ENCODE measurements at regions not wholly inside any gene's neighbourhood (a gene's known extent, or its start where the extent isn't known, plus 50 kb on each side); places are given as distances from the start of the nearest gene placed in this dataset.

GRCh38 chr4:157655096-157655809, 434.7 kb downstream of the GRIA2 start:
- Histone ChIP-seq H3K27ac (ENCODE audit: low read depth, low read length, poor library complexity, severe bottlenecking) (no peak overlapping the region), H4K20me1 (ENCODE audit: insufficient read depth, low read length) (no peaks in the 10 kb centered on the region), H3K4me3 (ENCODE audit: low read depth, low read length, poor library complexity, severe bottlenecking) (no peak overlapping the region), H3K4me1 (ENCODE audit: insufficient read depth, low read length, poor library complexity, severe bottlenecking) (no peaks in the 10 kb centered on the region), H3K4me2 (ENCODE audit: low read length) (no peak overlapping the region), H3K36me3 (ENCODE audit: insufficient read depth, low read length) (no peaks in the 10 kb centered on the region), H3K79me2 (ENCODE audit: insufficient read depth, low read depth, low read length) (no peaks in the 10 kb centered on the region), H3K9me3 (ENCODE audit: low read length) (no peaks in the 10 kb centered on the region), H2AFZ (ENCODE audit: low read length) (no peak overlapping the region), H3K9me2 (ENCODE audit: insufficient read depth, low read length) (no peaks in the 10 kb centered on the region)
- ChIA-PET POLR2A (no interaction called here), CTCF (ENCODE audit: unreplicated experiment) (no interaction called here)
- intact Hi-C loops (cut with micrococcal nuclease; ENCODE audit: unreplicated experiment): no loop called here
- DNase-seq (ENCODE audit: low spot score): no peak
- TF ChIP-seq CTCF (conservative IDR thresholded peaks at IDR 0.05; ENCODE audit: low read length) (no peak), EZH2phosphoT487 (IDR thresholded peaks at IDR 0.05; ENCODE audit: borderline replicate concordance, low read depth, low read length) (no peak)
- no TSS peak for BruUV-seq (replicated peaks)

DNA sequence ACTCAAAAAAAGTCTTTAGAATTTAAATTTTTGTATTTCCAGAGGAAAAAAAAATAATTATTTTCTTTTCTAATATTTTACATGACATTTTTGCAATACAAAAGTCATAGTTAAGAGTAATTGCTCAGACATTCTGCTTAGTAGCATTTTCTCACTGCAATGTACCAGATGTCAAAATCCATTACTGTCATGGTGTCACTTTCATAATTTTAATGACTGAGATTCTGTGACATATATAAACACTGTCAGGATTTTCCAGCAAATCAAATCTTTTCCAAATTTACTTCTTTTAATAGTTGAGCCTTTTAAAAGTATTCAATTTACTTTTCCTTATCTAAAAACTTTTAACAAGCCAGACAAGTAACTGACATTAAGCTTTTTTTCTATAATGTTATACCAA, 422.7 kb downstream of the GRIA2 start:
- no peaks in the 10 kb centered on the region for H3K4me1 ChIP-seq (ENCODE audit: insufficient read depth, low read length, poor library complexity, severe bottlenecking)
- H2AFZ ChIP-seq (ENCODE audit: low read length): no peak overlapping the region
- no peak for DNase-seq (ENCODE audit: low spot score)
- no peaks in the 10 kb centered on the region for H3K9me2 ChIP-seq (ENCODE audit: insufficient read depth, low read length)
- H3K4me3 ChIP-seq (ENCODE audit: low read depth, low read length, poor library complexity, severe bottlenecking): no peak overlapping the region
- H4K20me1 ChIP-seq (ENCODE audit: insufficient read depth, low read length): no peaks in the 10 kb centered on the region
- POLR2A ChIA-PET: interaction anchor here (0.6 kb wide), 1 partner anchor 292 kb away, joined by 3 read pairs; no protein-coding TSS in a partner anchor
- no TSS peak for BruUV-seq (replicated peaks)
- no peaks in the 10 kb centered on the region for H3K36me3 ChIP-seq (ENCODE audit: insufficient read depth, low read length)
- intact Hi-C loops (cut with micrococcal nuclease; ENCODE audit: unreplicated experiment): no loop called here
- H3K9me3 ChIP-seq (ENCODE audit: low read length): no peaks in the 10 kb centered on the region
- TF ChIP-seq EZH2phosphoT487 (IDR thresholded peaks at IDR 0.05; ENCODE audit: borderline replicate concordance, low read depth, low read length) (no peak), CTCF (conservative IDR thresholded peaks at IDR 0.05; ENCODE audit: low read length) (no peak)
- no peak overlapping the region for H3K27ac ChIP-seq (ENCODE audit: low read depth, low read length, poor library complexity, severe bottlenecking)
- no peaks in the 10 kb centered on the region for H3K79me2 ChIP-seq (ENCODE audit: insufficient read depth, low read depth, low read length)
- no peak overlapping the region for H3K4me2 ChIP-seq (ENCODE audit: low read length)
- CTCF ChIA-PET (ENCODE audit: unreplicated experiment): no interaction called here

DNA sequence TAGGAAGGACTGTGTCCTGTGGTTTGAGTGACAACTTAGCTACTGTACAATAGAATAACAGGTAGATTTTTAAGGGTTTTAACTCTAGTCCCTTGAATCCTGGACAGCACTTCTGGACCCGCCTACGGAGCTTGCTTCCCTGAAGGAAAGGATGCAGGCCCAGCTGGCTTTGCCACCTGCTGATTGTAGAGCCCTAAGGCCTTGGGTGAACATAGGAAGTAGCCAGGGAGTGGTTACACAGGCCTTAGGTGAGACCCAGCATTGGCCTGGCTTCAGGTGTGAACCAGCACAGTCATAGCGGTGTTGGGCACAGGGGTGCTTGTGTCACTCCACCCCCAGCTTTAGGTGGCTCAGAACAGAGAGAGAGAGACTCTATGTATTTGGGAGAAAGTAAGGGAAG, 413.5 kb downstream of the GRIA2 start:
- no peaks in the 10 kb centered on the region for H3K4me1 ChIP-seq (ENCODE audit: insufficient read depth, low read length, poor library complexity, severe bottlenecking)
- H3K4me2 ChIP-seq (ENCODE audit: low read length): no peak overlapping the region
- ChIA-PET CTCF (ENCODE audit: unreplicated experiment) (no interaction called here), POLR2A (no interaction called here)
- no peaks in the 10 kb centered on the region for H3K9me3 ChIP-seq (ENCODE audit: low read length)
- no peaks in the 10 kb centered on the region for H3K79me2 ChIP-seq (ENCODE audit: insufficient read depth, low read depth, low read length)
- intact Hi-C loops (cut with micrococcal nuclease; ENCODE audit: unreplicated experiment): no loop called here
- no peaks in the 10 kb centered on the region for H3K9me2 ChIP-seq (ENCODE audit: insufficient read depth, low read length)
- H2AFZ ChIP-seq (ENCODE audit: low read length): no peak overlapping the region
- H3K36me3 ChIP-seq (ENCODE audit: insufficient read depth, low read length): no peaks in the 10 kb centered on the region
- TF ChIP-seq EZH2phosphoT487 (IDR thresholded peaks at IDR 0.05; ENCODE audit: borderline replicate concordance, low read depth, low read length): no peak
- TF ChIP-seq CTCF (conservative IDR thresholded peaks at IDR 0.05; ENCODE audit: low read length): no peak
- H3K27ac ChIP-seq (ENCODE audit: low read depth, low read length, poor library complexity, severe bottlenecking): no peak overlapping the region
- no peaks in the 10 kb centered on the region for H4K20me1 ChIP-seq (ENCODE audit: insufficient read depth, low read length)
- no TSS peak for BruUV-seq (replicated peaks)
- H3K4me3 ChIP-seq (ENCODE audit: low read depth, low read length, poor library complexity, severe bottlenecking): no peak overlapping the region
- DNase-seq (ENCODE audit: low spot score): no peak
